Germinal center (tissue), 1 donor: ENCODE measurements at regions not wholly inside any gene's neighbourhood (a gene's known extent, or its start where the extent isn't known, plus 50 kb on each side); places are given as distances from the start of the nearest gene placed in this dataset.
"Not testable (repeated sequence)": the region's sequence is repeated elsewhere in the genome, so short reads cannot be mapped to it uniquely, and the experiment has no call there.

Experiments
- DNase-seq: peaks from one replicate; pipeline ENCODE4 v3.0.0; 2012; ENCODE audit warnings: mixed read lengths, low spot score

GRCh38 chr12:124706363-124706762 is 139.0 kb upstream of the NCOR2 start:
- no peak for DNase-seq

GRCh38 chr12:124705545-124706138 is 138.2 kb upstream of the NCOR2 start:
- no peak for DNase-seq

GRCh38 chr12:124704619-124705018 is 137.2 kb upstream of the NCOR2 start:
- no peak for DNase-seq

DNA sequence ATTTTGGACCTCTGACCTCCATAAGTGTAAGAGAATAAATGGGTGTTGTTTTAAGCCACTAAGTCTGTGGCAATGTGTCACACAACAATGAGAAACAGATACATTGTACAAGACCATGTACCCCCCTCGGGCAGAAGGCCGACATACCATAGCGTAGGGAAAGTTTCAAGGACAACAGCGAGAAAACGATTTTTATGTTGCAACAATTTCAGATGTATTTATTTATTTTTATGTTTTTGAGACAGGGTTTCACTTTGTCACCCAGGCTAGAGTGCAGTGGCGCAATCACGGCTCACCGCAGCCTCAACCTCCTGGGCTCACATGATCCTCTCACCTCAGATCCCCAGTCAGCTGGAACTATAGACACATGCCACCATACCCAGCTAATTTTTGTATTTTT is 136.4 kb upstream of the NCOR2 start:
- DNase-seq = no peak

- DNase-seq = no peak
Measured at GRCh38 chr12:124702736-124703135, 135.3 kb upstream of the NCOR2 start.

DNA sequence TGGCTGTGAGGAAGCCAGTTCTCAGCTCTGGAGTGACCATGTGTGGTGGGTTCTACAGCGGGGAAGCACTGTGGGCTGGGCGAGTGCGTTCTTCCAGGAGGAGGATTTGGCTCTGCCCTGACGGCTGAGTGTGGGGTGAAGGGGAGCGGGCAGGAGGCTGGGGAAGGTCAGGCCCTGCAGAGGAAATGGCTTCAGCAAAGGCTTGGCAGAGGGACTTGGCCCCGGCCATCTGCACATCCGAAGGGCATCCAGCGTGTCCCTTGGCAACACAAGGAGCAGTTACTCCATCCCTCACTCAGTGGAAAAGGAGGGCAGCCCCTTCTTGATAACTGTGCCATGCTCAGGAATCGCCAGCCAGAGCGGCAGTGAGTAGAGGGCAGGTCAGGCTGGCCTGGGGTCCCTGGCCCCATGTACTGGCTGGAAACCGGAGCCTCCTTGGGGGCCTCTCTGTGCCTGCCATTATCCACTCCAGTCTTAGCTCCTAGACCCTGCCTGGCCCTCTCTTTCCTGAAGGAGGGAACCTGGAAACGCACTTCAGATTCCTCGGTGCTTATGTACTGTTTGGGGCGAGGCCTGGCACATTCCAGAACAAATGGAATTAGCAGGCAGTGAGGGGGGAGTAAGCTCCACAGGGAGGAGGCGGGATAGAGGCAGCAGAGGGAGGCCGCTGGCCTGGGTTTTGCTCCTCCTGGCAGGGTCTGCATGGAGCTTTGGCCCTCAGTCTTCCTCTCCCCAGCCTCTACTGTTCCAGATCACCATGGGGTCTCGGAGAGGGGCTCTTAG is 133.6 kb upstream of the NCOR2 start:
- DNase-seq = no peak

DNA sequence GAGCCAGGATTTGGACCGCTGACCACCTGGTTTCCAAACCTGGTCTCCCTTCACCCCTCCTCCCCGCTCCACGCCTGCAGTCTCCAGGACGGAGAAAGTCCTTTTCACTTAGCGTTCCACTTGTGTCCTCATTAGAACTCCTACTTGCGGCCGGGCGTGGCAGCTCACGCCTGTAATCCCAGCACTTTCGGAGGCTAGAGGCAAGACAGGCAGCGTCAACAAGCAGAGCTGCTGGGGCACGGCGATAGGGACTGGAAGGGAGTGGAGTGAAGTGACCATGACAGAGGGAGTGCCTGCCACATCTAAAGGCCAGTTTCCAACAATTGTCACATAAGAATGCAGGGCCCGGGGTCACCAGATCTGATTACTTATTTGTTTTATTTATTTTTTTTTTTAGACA is 132.5 kb upstream of the NCOR2 start:
- DNase-seq = no peak

DNA sequence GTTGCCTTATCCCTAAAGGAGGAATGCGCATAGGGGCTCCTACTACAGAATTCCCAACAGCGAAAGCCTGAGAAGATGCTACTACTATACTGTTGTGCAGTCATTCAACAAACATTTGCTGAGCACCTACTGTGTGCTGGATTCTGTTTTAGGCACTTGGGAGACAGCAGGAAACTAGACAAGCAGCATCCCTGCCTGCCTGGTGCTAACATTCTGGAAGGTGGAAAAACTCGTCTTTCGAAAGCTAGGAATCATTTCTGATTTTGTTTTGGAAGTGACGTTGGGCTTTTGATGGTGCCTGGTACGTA is 131.5 kb upstream of the NCOR2 start:
- no peak for DNase-seq

- DNase-seq = no peak
Measured at GRCh38 chr12:124698211-124698997, 131.0 kb upstream of the NCOR2 start.

GRCh38 chr12:124697722-124698121 is 130.3 kb upstream of the NCOR2 start:
- not testable (repeated sequence) for DNase-seq

- DNase-seq = no peak
Measured at GRCh38 chr12:124696693-124697476, 129.5 kb upstream of the NCOR2 start.

DNA sequence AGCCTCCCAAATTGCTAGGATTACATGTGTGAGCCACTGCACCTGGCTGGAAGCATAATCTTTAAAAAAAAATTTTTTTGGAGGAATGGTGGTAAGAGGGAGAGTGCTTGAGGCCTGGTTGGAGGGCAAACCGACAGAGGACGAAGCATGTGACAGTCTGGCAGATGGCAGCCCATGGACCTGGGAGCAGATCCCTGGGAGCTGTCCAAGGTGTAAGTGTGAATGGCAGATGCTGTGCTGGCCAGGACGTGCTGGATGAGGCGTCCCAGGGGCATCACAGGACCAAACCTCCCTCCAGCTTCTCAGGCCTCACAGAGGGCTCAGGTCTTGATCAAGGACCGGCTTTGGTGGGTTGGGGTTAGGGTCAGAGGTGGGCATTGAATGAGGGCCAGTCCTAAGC is 128.4 kb upstream of the NCOR2 start:
- DNase-seq = no peak

DNA sequence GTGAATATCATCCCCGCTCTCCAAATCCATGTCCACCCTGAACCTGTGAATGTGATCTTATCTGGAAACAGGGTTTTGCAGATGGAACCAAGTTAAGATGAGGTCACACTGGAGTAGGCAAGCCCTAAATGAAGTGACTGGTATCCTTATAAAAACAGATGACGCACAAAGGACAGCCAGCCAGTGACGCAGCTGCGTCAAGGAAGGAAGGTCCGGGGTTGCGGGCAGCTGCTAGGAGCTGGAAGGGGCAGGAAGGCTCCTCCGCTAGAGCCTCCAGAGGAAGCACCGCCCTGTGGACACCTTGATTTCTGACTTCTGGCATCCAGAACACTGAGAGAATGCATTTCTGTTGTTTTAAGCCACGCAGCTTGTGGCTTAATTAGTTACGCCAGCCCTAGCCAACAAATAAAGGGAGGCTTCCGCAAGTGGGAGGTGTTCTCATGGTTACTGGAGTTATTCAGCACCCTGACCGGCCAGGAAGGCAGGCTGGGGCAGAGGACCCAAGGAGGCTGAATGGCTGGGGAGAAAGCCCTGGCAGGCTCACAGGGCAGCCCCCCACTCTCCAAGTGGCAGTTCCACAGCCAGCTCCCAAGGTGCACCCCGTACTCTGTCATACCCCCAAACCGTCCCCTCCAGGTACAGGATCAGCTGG is 127.6 kb upstream of the NCOR2 start:
- DNase-seq = no peak

DNA sequence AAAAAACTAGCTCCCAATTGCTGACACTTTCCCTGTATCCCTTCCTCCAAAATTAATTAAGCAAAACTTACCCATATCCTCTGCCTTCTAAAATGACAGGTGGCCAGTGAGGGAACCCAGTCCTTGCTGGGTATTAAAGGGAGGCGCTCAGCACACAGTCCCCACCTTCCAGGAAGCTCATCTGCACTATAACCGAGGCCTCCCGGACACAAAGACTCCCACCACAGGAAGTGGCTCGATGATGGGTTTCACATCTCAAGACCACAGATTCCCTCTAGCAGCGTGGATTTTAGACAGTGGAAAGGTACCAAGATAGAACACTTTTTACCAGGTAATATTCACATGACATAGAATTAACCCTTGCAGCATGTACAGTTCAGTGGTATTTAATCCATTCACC is 126.8 kb upstream of the NCOR2 start:
- DNase-seq = no peak

GRCh38 chr12:124693111-124693723 is 125.8 kb upstream of the NCOR2 start:
- no peak for DNase-seq

DNA sequence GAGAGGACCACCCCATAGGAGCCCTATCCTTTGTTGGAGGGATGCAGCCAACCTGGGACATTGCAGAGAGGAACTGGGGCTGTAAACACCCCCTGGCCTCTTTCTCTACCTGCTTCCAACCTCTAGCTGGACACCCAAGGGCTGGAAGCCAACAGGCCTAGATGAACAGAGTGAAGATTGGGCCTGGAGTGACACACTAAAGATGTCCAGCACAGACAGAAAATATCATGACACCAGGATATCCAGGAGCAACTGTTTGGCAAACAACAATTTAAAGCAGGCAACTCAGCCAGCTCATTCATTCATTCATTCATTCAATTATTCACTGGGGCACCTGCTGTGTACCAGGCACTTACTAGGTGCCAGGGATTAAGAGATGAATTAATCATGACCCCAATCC is 125.0 kb upstream of the NCOR2 start:
- no peak for DNase-seq

DNA sequence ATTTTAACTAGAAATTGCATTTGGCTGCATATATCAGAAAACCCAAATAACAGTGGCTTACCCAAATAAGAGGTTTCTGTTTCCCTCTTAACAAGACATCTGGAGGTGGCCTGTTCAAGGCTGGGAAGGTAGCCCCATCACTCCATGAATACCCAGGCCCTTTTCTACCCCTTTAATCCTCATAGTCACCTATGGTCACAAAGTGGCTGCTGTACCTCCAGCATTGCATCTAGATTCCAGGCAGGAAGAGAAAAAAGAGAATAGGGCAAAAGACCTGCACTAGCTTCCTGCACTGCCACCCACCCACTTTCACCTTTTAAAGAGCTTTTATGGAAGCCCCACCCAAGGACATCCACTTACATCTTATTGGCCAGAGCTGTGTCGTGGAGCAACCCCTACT is 124.0 kb upstream of the NCOR2 start:
- DNase-seq = no peak

DNA sequence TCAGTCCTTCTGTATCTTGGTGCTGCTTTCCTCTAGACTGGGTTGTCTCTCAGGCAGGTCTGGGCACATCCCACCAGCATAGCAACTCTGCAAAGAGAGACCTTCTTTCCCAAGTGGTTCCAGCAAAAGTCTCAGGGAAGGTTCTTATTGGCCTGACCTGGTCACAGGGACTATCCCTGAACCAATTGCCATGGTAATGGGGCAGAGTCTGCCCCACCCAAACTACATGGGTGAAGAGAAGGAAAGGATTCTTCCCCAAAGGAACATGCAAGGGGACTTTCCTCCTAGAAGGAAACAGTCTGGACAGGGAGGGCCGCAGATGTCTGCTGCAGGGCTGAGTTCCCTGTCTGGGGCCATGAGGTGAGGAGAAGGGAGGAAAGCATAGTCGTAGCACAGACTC is 122.2 kb upstream of the NCOR2 start:
- no peak for DNase-seq

- DNase-seq = no peak
Measured at GRCh38 chr12:124688356-124688992, 121.1 kb upstream of the NCOR2 start.

GRCh38 chr12:124687917-124688316 is 120.5 kb upstream of the NCOR2 start:
- no peak for DNase-seq
